ENCODE measurements at regions not wholly inside any gene's neighbourhood (a gene's known extent, or its start where the extent isn't known, plus 50 kb on each side); places are given as distances from the start of the nearest gene placed in this dataset.

- TF ChIP-seq, protein P1, sequence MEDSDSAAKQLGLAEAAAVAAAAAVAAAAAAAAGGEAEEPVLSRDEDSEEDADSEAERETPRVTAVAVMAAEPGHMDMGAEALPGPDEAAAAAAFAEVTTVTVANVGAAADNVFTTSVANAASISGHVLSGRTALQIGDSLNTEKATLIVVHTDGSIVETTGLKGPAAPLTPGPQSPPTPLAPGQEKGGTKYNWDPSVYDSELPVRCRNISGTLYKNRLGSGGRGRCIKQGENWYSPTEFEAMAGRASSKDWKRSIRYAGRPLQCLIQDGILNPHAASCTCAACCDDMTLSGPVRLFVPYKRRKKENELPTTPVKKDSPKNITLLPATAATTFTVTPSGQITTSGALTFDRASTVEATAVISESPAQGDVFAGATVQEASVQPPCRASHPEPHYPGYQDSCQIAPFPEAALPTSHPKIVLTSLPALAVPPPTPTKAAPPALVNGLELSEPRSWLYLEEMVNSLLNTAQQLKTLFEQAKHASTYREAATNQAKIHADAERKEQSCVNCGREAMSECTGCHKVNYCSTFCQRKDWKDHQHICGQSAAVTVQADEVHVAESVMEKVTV (CRISPR knock-in tag; IDR thresholded peaks at IDR 0.05) = no peak
- TF ChIP-seq GMEB1 (CRISPR knock-in tag; IDR thresholded peaks at IDR 0.05) = no peak
Measured at GRCh38 chr6:130603391-130603790, 223.8 kb upstream of the SMLR1 start (continued).

GRCh38 chr6:130604841-130605399 is 222.3 kb upstream of the SMLR1 start:
- in situ Hi-C loops (cut with MboI) = no loop called here
- Histone ChIP-seq H4K20me1 (replicated peaks; ENCODE audit: control insufficient read depth, insufficient read depth, low read length) (no peaks in the 10 kb centered on the region), H3K9me3 (replicated peaks; ENCODE audit: control insufficient read depth, insufficient read depth, low read depth, low read length) (no peaks in the 10 kb centered on the region), H3K36me3 (ENCODE audit: control insufficient read depth, insufficient read depth, low read length) (no peaks in the 10 kb centered on the region), H3K9ac (ENCODE audit: insufficient read depth in 1 of 2, low read depth in 2 of 2, low read length in 2 of 2) (no peak overlapping the region), H3K4me2 (ENCODE audit: insufficient read depth, low read length) (no peak overlapping the region), H3K27me3 (ENCODE audit: control insufficient read depth in 2 of 2, insufficient read depth in 2 of 2, low read length in 2 of 2) (no peaks in the 10 kb centered on the region), H3K4me3 (no peak overlapping the region), H3K4me1 (replicated peaks in 1 of 2; ENCODE audit: control insufficient read depth in 2 of 2, insufficient read depth in 2 of 2, low read length in 2 of 2) (no peaks in the 10 kb centered on the region), H3K27ac (ENCODE audit: extremely low read depth, low read depth, low read length) (no peak overlapping the region), H3K9me1 (ENCODE audit: control insufficient read depth, insufficient read depth, low read length) (no peaks in the 10 kb centered on the region), H3K79me2 (ENCODE audit: control insufficient read depth, insufficient read depth, low read length) (no peaks in the 10 kb centered on the region), H2AFZ (ENCODE audit: low read depth, low read length) (no peak overlapping the region)
- ChIA-PET CTCF (ENCODE audit: low intra/inter-chr PET ratio) (no interaction called here), POLR2A (no interaction called here)
- intact Hi-C loops (cut with micrococcal nuclease) = no loop called here
- WGBS (ENCODE audit: insufficient coverage, low coverage, missing lambda C conversion rate) = 0% methylated on average over 2 of the region's 2 CpGs
- ATAC-seq = no peak
- no peak for FAIRE-seq
- no peak for DNase-seq (ENCODE audit: extremely low read depth in 1 of 4, low spot score in 3 of 4)
- no TSS peak for BruUV-seq (replicated peaks)
- TF ChIP-seq OTX1 (CRISPR knock-in tag; IDR thresholded peaks at IDR 0.05) (no peak), THAP12 (CRISPR knock-in tag; IDR thresholded peaks at IDR 0.05) (no peak), ZKSCAN1 (IDR thresholded peaks at IDR 0.05; ENCODE audit: low read depth, low read length) (no peak), ADNP (tag; IDR thresholded peaks at IDR 0.05) (no peak), DDX20 (tag; IDR thresholded peaks at IDR 0.05; ENCODE audit: low read depth) (no peak), CBX8 (IDR thresholded peaks at IDR 0.05; ENCODE audit: borderline replicate concordance, extremely low read depth, low read depth, low read length, poor library complexity, severe bottlenecking) (no peak), ZNF41 (CRISPR knock-in tag; conservative IDR thresholded peaks at IDR 0.05) (no peak), TAL1 (IDR thresholded peaks at IDR 0.05) (no peak), HOXB6 (CRISPR knock-in tag; IDR thresholded peaks at IDR 0.05; ENCODE audit: borderline replicate concordance) (no peak), RFX7 (CRISPR knock-in tag; IDR thresholded peaks at IDR 0.05) (no peak), FOXK1 (CRISPR knock-in tag; IDR thresholded peaks at IDR 0.05; ENCODE audit: borderline replicate concordance) (no peak), ZBTB9 (CRISPR knock-in tag; IDR thresholded peaks at IDR 0.05) (no peak), CCNT2 (IDR thresholded peaks at IDR 0.05; ENCODE audit: borderline replicate concordance, extremely low read depth, insufficient read length, low read depth, low read length) (no peak)
